ENCODE measurements at regions not wholly inside any gene's neighbourhood (a gene's known extent, or its start where the extent isn't known, plus 50 kb on each side); places are given as distances from the start of the nearest gene placed in this dataset.
A peak's percentile ranks its signal among the peaks of the same experiment; 100 is the strongest.

DNA sequence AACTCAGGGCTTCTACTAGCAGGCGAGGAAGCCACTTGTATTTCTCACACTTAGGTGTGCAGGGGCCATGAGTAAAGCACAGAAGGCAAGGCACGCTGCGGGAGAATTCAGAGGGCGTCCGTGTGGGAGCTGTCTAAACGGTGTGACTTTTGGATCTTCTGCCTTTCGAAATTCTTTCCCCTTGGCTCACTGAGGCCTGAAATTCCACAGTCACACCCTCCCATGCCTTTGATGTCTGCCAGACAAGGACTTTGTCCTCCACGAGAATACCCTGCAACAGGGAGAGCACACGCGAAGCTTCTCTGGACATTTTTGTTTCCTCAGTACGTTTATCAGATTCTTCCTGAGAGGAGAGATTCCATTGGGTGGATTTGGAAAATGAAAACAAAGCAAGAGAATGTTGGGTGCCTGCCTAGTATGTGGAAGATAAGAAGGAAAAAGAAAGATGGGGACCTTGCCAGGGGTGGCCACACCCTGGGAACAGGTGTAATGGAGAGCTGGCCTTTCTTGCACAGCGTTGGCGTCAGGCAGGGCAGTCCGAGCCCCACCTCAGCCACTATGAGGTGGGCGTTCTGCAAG, 235.7 kb downstream of the MYLK4 start (continued):
- TF ChIP-seq, protein P1, sequence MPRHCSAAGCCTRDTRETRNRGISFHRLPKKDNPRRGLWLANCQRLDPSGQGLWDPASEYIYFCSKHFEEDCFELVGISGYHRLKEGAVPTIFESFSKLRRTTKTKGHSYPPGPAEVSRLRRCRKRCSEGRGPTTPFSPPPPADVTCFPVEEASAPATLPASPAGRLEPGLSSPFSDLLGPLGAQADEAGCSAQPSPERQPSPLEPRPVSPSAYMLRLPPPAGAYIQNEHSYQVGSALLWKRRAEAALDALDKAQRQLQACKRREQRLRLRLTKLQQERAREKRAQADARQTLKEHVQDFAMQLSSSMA (CRISPR knock-in tag; IDR thresholded peaks at IDR 0.05), result no peak
- TF ChIP-seq, protein P2, sequence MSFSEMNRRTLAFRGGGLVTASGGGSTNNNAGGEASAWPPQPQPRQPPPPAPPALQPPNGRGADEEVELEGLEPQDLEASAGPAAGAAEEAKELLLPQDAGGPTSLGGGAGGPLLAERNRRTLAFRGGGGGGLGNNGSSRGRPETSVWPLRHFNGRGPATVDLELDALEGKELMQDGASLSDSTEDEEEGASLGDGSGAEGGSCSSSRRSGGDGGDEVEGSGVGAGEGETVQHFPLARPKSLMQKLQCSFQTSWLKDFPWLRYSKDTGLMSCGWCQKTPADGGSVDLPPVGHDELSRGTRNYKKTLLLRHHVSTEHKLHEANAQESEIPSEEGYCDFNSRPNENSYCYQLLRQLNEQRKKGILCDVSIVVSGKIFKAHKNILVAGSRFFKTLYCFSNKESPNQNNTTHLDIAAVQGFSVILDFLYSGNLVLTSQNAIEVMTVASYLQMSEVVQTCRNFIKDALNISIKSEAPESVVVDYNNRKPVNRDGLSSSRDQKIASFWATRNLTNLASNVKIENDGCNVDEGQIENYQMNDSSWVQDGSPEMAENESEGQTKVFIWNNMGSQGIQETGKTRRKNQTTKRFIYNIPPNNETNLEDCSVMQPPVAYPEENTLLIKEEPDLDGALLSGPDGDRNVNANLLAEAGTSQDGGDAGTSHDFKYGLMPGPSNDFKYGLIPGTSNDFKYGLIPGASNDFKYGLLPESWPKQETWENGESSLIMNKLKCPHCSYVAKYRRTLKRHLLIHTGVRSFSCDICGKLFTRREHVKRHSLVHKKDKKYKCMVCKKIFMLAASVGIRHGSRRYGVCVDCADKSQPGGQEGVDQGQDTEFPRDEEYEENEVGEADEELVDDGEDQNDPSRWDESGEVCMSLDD (CRISPR knock-in tag; IDR thresholded peaks at IDR 0.05; ENCODE audit: borderline replicate concordance), result no peak
- TF ChIP-seq ZNF572 (CRISPR knock-in tag; IDR thresholded peaks at IDR 0.05) (no peak), PRMT3 (CRISPR knock-in tag; IDR thresholded peaks at IDR 0.05; ENCODE audit: borderline replicate concordance, low read depth) (no peak), TGIF2 (CRISPR knock-in tag; IDR thresholded peaks at IDR 0.05) (peak; percentile 75), CHD4 (IDR thresholded peaks at IDR 0.05; ENCODE audit: borderline replicate concordance, low read length) (no peak), JUNB (CRISPR knock-in tag; IDR thresholded peaks at IDR 0.05; ENCODE audit: borderline replicate concordance) (peak; percentile 38; the same call in 1 of the 2 replicates), SP1 (IDR thresholded peaks at IDR 0.05) (no peak), SP1 (CRISPR knock-in tag; IDR thresholded peaks at IDR 0.05) (0 out of 2 replicates have a peak, but pooled peaks have one; percentile 56), HNF4G (IDR thresholded peaks at IDR 0.05; ENCODE audit: borderline replicate concordance, low read depth, low read length) (peak; percentile 98), HNF4G (CRISPR knock-in tag; IDR thresholded peaks at IDR 0.05; ENCODE audit: borderline replicate concordance, low read depth) (peak; percentile 98), SOX13 (IDR thresholded peaks at IDR 0.05) (peak; percentile 89), SOX13 (CRISPR knock-in tag; conservative IDR thresholded peaks at IDR 0.05 in 1 of 2, IDR thresholded peaks at IDR 0.05 in 1 of 2) (peak in 1 of 2 experiments; percentile 97; a peak in 2 of 4 replicates), MED8 (CRISPR knock-in tag; IDR thresholded peaks at IDR 0.05; ENCODE audit: insufficient replicate concordance) (no peak), NFIB (CRISPR knock-in tag; IDR thresholded peaks at IDR 0.05; ENCODE audit: borderline replicate concordance) (no peak), TOE1 (CRISPR knock-in tag; IDR thresholded peaks at IDR 0.05) (peak; percentile 47; the same call in 1 of the 2 replicates), ATAD3A (CRISPR knock-in tag; IDR thresholded peaks at IDR 0.05) (no peak), PLRG1 (conservative IDR thresholded peaks at IDR 0.05) (no peak)
- TF ChIP-seq, protein P3, sequence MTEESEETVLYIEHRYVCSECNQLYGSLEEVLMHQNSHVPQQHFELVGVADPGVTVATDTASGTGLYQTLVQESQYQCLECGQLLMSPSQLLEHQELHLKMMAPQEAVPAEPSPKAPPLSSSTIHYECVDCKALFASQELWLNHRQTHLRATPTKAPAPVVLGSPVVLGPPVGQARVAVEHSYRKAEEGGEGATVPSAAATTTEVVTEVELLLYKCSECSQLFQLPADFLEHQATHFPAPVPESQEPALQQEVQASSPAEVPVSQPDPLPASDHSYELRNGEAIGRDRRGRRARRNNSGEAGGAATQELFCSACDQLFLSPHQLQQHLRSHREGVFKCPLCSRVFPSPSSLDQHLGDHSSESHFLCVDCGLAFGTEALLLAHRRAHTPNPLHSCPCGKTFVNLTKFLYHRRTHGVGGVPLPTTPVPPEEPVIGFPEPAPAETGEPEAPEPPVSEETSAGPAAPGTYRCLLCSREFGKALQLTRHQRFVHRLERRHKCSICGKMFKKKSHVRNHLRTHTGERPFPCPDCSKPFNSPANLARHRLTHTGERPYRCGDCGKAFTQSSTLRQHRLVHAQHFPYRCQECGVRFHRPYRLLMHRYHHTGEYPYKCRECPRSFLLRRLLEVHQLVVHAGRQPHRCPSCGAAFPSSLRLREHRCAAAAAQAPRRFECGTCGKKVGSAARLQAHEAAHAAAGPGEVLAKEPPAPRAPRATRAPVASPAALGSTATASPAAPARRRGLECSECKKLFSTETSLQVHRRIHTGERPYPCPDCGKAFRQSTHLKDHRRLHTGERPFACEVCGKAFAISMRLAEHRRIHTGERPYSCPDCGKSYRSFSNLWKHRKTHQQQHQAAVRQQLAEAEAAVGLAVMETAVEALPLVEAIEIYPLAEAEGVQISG (CRISPR knock-in tag; IDR thresholded peaks at IDR 0.05), result peak; percentile 83
- TF ChIP-seq, protein P4, sequence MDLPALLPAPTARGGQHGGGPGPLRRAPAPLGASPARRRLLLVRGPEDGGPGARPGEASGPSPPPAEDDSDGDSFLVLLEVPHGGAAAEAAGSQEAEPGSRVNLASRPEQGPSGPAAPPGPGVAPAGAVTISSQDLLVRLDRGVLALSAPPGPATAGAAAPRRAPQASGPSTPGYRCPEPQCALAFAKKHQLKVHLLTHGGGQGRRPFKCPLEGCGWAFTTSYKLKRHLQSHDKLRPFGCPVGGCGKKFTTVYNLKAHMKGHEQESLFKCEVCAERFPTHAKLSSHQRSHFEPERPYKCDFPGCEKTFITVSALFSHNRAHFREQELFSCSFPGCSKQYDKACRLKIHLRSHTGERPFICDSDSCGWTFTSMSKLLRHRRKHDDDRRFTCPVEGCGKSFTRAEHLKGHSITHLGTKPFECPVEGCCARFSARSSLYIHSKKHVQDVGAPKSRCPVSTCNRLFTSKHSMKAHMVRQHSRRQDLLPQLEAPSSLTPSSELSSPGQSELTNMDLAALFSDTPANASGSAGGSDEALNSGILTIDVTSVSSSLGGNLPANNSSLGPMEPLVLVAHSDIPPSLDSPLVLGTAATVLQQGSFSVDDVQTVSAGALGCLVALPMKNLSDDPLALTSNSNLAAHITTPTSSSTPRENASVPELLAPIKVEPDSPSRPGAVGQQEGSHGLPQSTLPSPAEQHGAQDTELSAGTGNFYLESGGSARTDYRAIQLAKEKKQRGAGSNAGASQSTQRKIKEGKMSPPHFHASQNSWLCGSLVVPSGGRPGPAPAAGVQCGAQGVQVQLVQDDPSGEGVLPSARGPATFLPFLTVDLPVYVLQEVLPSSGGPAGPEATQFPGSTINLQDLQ (CRISPR knock-in tag; IDR thresholded peaks at IDR 0.05), result peak; percentile 64; the same call in 1 of the 2 replicates
- TF ChIP-seq, protein P5, sequence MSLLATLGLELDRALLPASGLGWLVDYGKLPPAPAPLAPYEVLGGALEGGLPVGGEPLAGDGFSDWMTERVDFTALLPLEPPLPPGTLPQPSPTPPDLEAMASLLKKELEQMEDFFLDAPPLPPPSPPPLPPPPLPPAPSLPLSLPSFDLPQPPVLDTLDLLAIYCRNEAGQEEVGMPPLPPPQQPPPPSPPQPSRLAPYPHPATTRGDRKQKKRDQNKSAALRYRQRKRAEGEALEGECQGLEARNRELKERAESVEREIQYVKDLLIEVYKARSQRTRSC (CRISPR knock-in tag; IDR thresholded peaks at IDR 0.05; ENCODE audit: low read depth), result no peak
